Epithelial cell of esophagus (primary cell): ENCODE measurements at regions not wholly inside any gene's neighbourhood (a gene's known extent, or its start where the extent isn't known, plus 50 kb on each side); places are given as distances from the start of the nearest gene placed in this dataset.
A peak's percentile ranks its signal among the peaks of the same experiment; 100 is the strongest.

ENCODE experiments used
- DNase-seq: peaks from one replicate; pipeline ENCODE4 v3.0.0; 2010; ENCODE audit warnings: low read depth
- H3K4me3 ChIP-seq: 2 replicates; pipeline ENCODE4 v1.5.1; 2011; ENCODE audit warnings: mild to moderate bottlenecking, low read length, control low read depth
- TF ChIP-seq, protein P1 (sequence below): IDR thresholded peaks from 2 replicates; pipeline ENCODE4 v1.5.1; 2011; ENCODE audit warnings: low read depth, mild to moderate bottlenecking, low read length, control low read depth, inconsistent platforms; ENCODE audit not compliant: insufficient read depth; ENCODE audit errors: missing control alignments

DNA sequence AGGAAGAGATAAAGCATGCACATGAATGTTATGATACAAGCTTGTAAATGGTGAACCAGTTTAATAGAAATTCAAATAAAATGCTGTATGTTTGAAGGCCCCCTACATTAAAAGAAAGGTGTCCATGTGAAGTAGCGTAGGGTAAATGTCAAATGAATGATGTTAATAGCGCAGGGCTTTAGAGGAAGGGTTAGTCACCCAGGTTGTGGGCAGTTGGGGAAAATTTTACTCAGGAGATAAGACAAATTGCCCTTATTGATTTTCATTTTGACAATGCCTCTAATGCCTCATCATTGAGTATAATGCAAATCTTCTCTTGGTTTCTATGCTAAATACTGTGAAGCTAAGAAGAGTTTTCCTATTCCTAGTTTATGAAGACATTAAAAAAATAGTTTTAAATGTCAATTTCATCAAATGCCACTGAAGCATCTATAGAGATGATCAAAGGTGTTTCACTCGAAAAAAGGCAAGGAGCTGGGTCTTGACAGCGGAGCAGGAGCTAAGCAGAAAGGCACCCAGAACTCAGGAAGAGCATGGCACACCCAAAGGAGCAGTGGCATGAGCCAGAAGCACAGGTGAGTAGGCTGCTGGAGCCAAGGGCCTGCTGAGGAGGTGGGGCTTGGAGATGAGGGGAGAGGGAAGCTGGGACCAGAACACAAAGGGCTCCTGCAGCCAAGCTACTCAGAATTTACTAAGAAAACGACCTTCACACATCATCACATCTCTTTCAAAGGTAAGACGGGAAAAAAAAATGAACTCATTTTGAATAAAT is 129.3 kb upstream of the ACKR3 start:
- TF ChIP-seq, protein P1, sequence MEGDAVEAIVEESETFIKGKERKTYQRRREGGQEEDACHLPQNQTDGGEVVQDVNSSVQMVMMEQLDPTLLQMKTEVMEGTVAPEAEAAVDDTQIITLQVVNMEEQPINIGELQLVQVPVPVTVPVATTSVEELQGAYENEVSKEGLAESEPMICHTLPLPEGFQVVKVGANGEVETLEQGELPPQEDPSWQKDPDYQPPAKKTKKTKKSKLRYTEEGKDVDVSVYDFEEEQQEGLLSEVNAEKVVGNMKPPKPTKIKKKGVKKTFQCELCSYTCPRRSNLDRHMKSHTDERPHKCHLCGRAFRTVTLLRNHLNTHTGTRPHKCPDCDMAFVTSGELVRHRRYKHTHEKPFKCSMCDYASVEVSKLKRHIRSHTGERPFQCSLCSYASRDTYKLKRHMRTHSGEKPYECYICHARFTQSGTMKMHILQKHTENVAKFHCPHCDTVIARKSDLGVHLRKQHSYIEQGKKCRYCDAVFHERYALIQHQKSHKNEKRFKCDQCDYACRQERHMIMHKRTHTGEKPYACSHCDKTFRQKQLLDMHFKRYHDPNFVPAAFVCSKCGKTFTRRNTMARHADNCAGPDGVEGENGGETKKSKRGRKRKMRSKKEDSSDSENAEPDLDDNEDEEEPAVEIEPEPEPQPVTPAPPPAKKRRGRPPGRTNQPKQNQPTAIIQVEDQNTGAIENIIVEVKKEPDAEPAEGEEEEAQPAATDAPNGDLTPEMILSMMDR, result no peak
- no peak overlapping the region for H3K4me3 ChIP-seq
- DNase-seq, result no peak

GRCh38 chr2:236444187-236444586 is 125.4 kb upstream of the ACKR3 start:
- TF ChIP-seq, protein P1, result no peak
- no peak overlapping the region for H3K4me3 ChIP-seq
- no peak for DNase-seq

- DNase-seq, result no peak
- TF ChIP-seq, protein P1, result no peak
- H3K4me3 ChIP-seq, result no peak overlapping the region
These were observed 123.9 kb upstream of the ACKR3 start for GRCh38 chr2:236445678-236446077.

DNA sequence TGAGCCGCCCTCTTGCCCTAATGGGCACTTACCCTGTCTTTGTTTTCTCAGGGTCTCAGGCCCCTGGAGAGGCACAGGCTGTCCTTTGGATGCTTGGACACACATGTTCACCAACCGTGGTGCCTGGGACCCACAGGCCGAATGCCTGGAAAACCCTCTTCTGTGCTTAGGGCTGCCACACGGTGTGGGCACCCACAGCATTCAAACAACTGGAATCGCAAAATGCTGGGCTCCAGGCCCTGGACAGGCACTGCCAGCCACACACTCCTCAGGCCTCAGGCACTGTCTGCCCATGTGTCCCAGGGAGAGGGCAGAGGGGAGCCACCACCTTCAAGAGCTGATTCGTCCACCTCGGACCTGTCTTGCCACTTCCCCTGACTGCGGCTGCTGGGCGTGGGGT is 123.1 kb upstream of the ACKR3 start:
- TF ChIP-seq, protein P1, result no peak
- DNase-seq, result no peak
- H3K4me3 ChIP-seq, result no peak overlapping the region

- TF ChIP-seq, protein P1, result no peak
These were observed 120.4 kb upstream of the ACKR3 start for GRCh38 chr2:236449167-236449761.

DNA sequence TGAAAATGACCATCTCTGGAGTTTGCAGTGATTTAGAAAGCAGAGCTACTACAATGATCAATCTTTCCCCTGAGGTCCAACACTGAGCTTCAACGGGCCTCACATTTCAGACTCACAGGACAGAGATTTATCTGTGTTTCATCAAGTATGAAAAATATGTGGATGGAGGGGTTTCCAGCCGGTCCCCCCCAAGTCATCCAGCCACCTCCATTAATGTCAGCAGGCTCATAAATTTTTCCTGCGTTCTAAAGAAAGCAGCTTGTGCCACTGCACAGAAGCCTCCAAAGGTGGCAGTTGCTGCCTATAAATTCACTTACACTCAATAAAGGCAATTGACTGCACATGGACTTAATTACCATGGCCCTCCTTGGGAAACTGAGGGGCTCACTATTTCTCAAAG is 117.4 kb upstream of the ACKR3 start:
- H3K4me3 ChIP-seq, result no peak overlapping the region
- TF ChIP-seq, protein P1, result no peak
- no peak for DNase-seq

More at GRCh38 chr2:236449167-236449761, 120.4 kb upstream of the ACKR3 start:
- DNase-seq, result peak; percentile 76
- no peak overlapping the region for H3K4me3 ChIP-seq

DNA sequence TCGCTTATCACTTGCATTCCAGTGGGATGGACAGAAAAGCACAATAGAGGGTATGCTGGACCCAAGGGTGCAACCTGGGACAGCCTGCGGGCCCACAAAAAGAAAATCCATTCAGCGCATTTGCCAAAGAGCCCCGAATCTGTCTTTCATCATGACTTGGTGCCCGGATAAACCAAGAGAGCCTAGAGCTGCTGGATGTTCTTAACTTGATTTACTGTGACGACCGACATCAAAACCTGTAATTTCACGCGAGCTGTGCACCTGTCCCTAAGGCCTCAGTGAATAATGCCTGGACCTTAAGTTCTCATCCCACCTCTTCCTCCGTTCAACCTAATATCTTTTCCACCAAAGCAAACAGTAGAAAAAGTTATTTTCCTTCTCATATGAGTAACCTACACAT is 115.5 kb upstream of the ACKR3 start:
- H3K4me3 ChIP-seq, result no peak overlapping the region
- DNase-seq, result no peak
- TF ChIP-seq, protein P1, result no peak
